Prostate gland (tissue), 2 donors: ENCODE measurements at regions not wholly inside any gene's neighbourhood (a gene's known extent, or its start where the extent isn't known, plus 50 kb on each side); places are given as distances from the start of the nearest gene placed in this dataset.

Source experiments
- POLR2A ChIP-seq: fragments of 450-650 bp; IDR thresholded peaks from one replicate; pipeline ENCODE4 v1.6.1; 2016; ENCODE audit warnings: antibody characterized with exemption, mild to moderate bottlenecking
- POLR2AphosphoS5 ChIP-seq: sonication (generic); formaldehyde crosslinking; IDR thresholded peaks from one replicate; pipeline ENCODE4 v1.6.1; 2017; ENCODE audit warnings: antibody characterized with exemption
- TF ChIP-seq, protein P1 (sequence below), 4 experiments: fragments of 200-600 bp in 2 of 4; fragments of 450-650 bp in 2 of 4; sonication (generic) in 2 of 4; IDR thresholded peaks; 1 replicate in 3 of 4; 2 replicates in 1 of 4; pipeline ENCODE4 v1.5.1; 2016 to 2019; ENCODE audit warnings: antibody characterized with exemption in 4 of 4, mild to moderate bottlenecking in 2 of 4, moderate library complexity in 2 of 4

DNA sequence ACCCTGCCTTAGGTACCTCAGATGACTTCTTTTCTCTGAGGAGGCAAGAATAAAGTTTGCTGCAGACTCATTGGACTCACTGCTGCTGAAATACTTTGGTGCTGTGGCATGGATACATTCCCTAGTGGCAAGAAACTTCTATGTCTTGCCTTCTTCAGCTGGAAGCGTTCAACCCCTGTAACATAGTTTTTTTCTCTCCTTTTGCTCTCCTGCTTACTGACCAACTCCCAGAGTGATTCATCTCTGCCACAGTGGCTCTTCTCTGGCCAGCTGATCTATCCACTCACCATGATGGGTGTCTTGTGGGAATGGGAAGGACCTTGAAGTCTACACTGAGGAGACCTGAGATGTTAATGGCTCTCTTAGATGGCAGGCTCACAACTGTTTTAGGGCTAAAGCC lies 309.3 kb upstream of the LRRTM4 start:
- TF ChIP-seq POLR2A (no peak), POLR2AphosphoS5 (no peak)
- TF ChIP-seq, protein P1, sequence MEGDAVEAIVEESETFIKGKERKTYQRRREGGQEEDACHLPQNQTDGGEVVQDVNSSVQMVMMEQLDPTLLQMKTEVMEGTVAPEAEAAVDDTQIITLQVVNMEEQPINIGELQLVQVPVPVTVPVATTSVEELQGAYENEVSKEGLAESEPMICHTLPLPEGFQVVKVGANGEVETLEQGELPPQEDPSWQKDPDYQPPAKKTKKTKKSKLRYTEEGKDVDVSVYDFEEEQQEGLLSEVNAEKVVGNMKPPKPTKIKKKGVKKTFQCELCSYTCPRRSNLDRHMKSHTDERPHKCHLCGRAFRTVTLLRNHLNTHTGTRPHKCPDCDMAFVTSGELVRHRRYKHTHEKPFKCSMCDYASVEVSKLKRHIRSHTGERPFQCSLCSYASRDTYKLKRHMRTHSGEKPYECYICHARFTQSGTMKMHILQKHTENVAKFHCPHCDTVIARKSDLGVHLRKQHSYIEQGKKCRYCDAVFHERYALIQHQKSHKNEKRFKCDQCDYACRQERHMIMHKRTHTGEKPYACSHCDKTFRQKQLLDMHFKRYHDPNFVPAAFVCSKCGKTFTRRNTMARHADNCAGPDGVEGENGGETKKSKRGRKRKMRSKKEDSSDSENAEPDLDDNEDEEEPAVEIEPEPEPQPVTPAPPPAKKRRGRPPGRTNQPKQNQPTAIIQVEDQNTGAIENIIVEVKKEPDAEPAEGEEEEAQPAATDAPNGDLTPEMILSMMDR (IDR thresholded peaks at IDR 0.05), result no peak
